GM23338 (cell line): ENCODE measurements at regions not wholly inside any gene's neighbourhood (a gene's known extent, or its start where the extent isn't known, plus 50 kb on each side); places are given as distances from the start of the nearest gene placed in this dataset.
"Not testable (repeated sequence)": the region's sequence is repeated elsewhere in the genome, so short reads cannot be mapped to it uniquely, and the experiment has no call there.

ENCODE experiments used
- ATAC-seq: fragments of 200-7000 bp; cut with Tn5 transposase; 3 replicates; pipeline ENCODE4 v1.9.1; 2020
- DNase-seq: peaks from one replicate; pipeline ENCODE4 v3.0.0-alpha.2; 2015; ENCODE audit warnings: low spot score
- H2AFZ ChIP-seq: fragments of 200-600 bp; sonication (generic); 2 replicates; pipeline ENCODE4 v1.8.0; 2016; ENCODE audit warnings: antibody characterized with exemption, mild to moderate bottlenecking, moderate library complexity
- H3F3A ChIP-seq: fragments of 200-600 bp; sonication (generic); replicated peaks from 2 replicates; pipeline ENCODE4 v1.8.0; 2017; ENCODE audit warnings: antibody characterized with exemption, mixed run types, low read depth
- H3K27ac ChIP-seq: fragments of 200-600 bp; sonication (generic); 2 replicates; pipeline ENCODE4 v1.6.1; 2016; ENCODE audit warnings: low read depth
- H3K27me3 ChIP-seq: fragments of 200-600 bp; sonication (generic); 2 replicates; pipeline ENCODE4 v1.8.0; 2016; ENCODE audit warnings: mild to moderate bottlenecking, mixed run types, moderate library complexity; ENCODE audit not compliant: insufficient read depth
- H3K36me3 ChIP-seq: fragments of 200-600 bp; sonication (generic); 2 replicates; pipeline ENCODE4 v1.8.0; 2016; ENCODE audit warnings: mild to moderate bottlenecking; ENCODE audit not compliant: insufficient read depth
- H3K4me1 ChIP-seq: fragments of 200-600 bp; sonication (generic); 2 replicates; pipeline ENCODE4 v1.8.0; 2016; ENCODE audit warnings: mild to moderate bottlenecking, moderate library complexity; ENCODE audit not compliant: insufficient read depth
- H3K4me2 ChIP-seq: fragments of 200-600 bp; sonication (generic); 2 replicates; pipeline ENCODE4 v1.7.1; 2017; ENCODE audit warnings: mixed run types
- H3K4me3 ChIP-seq: fragments of 200-600 bp; sonication (generic); 2 replicates; pipeline ENCODE4 v1.6.1; 2016; ENCODE audit warnings: mixed run types
- H3K79me2 ChIP-seq: fragments of 200-600 bp; sonication (generic); replicated peaks from 2 replicates; pipeline ENCODE4 v1.8.0; 2017; ENCODE audit warnings: mild to moderate bottlenecking; ENCODE audit not compliant: insufficient read depth
- H3K9me2 ChIP-seq: fragments of 200-600 bp; sonication (generic); 2 replicates; pipeline ENCODE4 v1.8.0; 2017; ENCODE audit not compliant: insufficient read depth
- H4K20me1 ChIP-seq: fragments of 200-600 bp; sonication (generic); replicated peaks from 2 replicates; pipeline ENCODE4 v1.8.0; 2017; ENCODE audit warnings: mild to moderate bottlenecking; ENCODE audit not compliant: insufficient read depth
- H3K27ac Mint-ChIP-seq: 2 replicates; pipeline ENCODE4 v1.8.0; 2020; ENCODE audit warnings: inconsistent platforms, mild to moderate bottlenecking, moderate library complexity, mixed read lengths
- H3K27me3 Mint-ChIP-seq: 3 replicates; pipeline ENCODE4 v1.8.0; 2022; ENCODE audit warnings: low read depth, mild to moderate bottlenecking, moderate library complexity, mixed read lengths, inconsistent platforms; ENCODE audit not compliant: insufficient read depth, poor library complexity
- H3K36me3 Mint-ChIP-seq: 3 replicates; pipeline ENCODE4 v1.8.0; 2021; ENCODE audit warnings: low read depth, mild to moderate bottlenecking, inconsistent platforms, moderate library complexity, mixed read lengths
- H3K4me1 Mint-ChIP-seq: 3 replicates; pipeline ENCODE4 v1.8.0; 2020; ENCODE audit warnings: mild to moderate bottlenecking, inconsistent platforms, mixed read lengths
- H3K4me3 Mint-ChIP-seq: 3 replicates; pipeline ENCODE4 v1.8.0; 2021; ENCODE audit warnings: moderate library complexity, mild to moderate bottlenecking, inconsistent platforms, mixed read lengths
- H3K9me3 Mint-ChIP-seq: 3 replicates; pipeline ENCODE4 v1.8.0; 2020; ENCODE audit warnings: moderate library complexity, mild to moderate bottlenecking, inconsistent platforms, mixed read lengths
- CTCF ChIP-seq, 2 experiments: fragments of 200-600 bp in 1 of 2; sonication (generic) in 1 of 2; conservative IDR thresholded peaks; 2 replicates each; pipeline versions ENCODE4 v1.5.1 to v1.6.1; 2016 to 2017; ENCODE audit warnings: antibody characterized with exemption in 2 of 2, low read depth in 2 of 2, mild to moderate bottlenecking in 2 of 2, moderate library complexity in 1 of 2
- ETS1 ChIP-seq: IDR thresholded peaks from 2 replicates; pipeline ENCODE4 v1.6.1; 2016; ENCODE audit warnings: antibody characterized with exemption
- EZH2phosphoT487 ChIP-seq: fragments of 200-600 bp; sonication (generic); IDR thresholded peaks from one replicate; pipeline ENCODE4 v1.8.1; 2018; ENCODE audit warnings: antibody characterized with exemption; ENCODE audit not compliant: unreplicated experiment
- NANOG ChIP-seq: IDR thresholded peaks from 2 replicates; pipeline ENCODE4 v1.6.1; 2016; ENCODE audit warnings: antibody characterized with exemption, borderline replicate concordance
- POLR2AphosphoS5 ChIP-seq: IDR thresholded peaks from 2 replicates; pipeline ENCODE4 v1.6.1; 2016; ENCODE audit warnings: antibody characterized with exemption, low read depth
- STAT1 ChIP-seq: IDR thresholded peaks from one replicate; pipeline ENCODE4 v1.6.1; 2016; ENCODE audit warnings: antibody characterized with exemption; ENCODE audit not compliant: unreplicated experiment
- ZNF331 ChIP-seq: fragments of 250-450 bp; sonication (Bioruptor Pico); IDR thresholded peaks from 2 replicates; pipeline ENCODE4 v1.5.0; 2020; ENCODE audit warnings: low read depth, mild to moderate bottlenecking, moderate library complexity
- TF ChIP-seq, protein P1 (sequence below): fragments of 250-450 bp; sonication (Bioruptor Pico); IDR thresholded peaks from 2 replicates; pipeline ENCODE4 v1.5.0; 2020; ENCODE audit warnings: mild to moderate bottlenecking, moderate library complexity

- TF ChIP-seq ETS1 (no peak), ZNF331 (CRISPR knock-in tag) (no peak), STAT1 (no peak), CTCF (conservative IDR thresholded peaks at IDR 0.05; ENCODE audit: low read depth in 2 of 2) (no peak), POLR2AphosphoS5 (no peak)
Observed at GRCh38 chr17:68107373-68107772, 71.8 kb downstream of the KPNA2 start (continued).

DNA sequence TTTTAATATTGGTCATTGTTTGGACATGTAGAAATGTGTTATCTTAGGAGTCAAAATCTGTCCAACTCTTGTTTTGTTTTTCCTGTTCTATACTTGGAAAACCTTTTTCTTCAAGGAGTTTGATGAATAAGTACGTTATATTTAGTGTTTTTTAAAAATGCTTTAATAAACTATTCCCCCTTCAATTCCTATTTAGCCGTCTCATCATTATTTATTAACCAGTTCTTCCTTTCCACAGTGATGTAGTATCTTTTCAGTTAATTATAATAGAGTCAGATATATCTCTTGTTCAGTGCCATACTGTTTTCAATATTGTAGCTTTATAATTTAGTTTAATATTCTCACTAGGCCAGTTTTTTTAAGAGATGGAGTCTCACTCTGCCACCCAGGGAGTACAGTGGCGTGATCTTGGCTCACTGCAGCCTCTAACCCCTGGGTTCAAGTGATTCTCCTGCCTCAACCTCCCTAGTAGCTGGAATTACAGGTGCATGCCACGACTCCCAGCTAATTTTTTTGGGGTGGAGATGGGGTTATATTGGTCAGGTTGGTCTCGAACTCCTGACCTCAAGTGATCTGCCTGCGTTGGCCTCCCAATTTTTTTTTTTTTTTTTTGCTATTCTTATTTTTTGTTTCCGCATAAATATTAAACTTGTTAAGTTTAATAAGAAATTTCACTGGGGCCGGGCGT, 72.9 kb downstream of the KPNA2 start:
- Histone ChIP-seq H3K4me3 (no peak overlapping the region), H3K36me3 (no peaks in the 10 kb centered on the region), H3K27ac (no peak overlapping the region), H3K4me1 (no peaks in the 10 kb centered on the region), H3K27me3 (peaks cover 2% of the 10 kb centered on the region; the same call in 1 of the 2 replicates), H3K9me2 (no peaks in the 10 kb centered on the region), H3K79me2 (no peaks in the 10 kb centered on the region), H2AFZ (no peak overlapping the region), H3F3A (no peaks in the 10 kb centered on the region), H4K20me1 (no peaks in the 10 kb centered on the region), H3K4me2 (no peak overlapping the region)
- Mint-ChIP-seq H3K4me1 (no peaks in the 10 kb centered on the region), H3K36me3 (0 out of 3 replicates have a peak, but pooled peaks cover 4% of the 10 kb centered on the region), H3K27ac (no peak overlapping the region), H3K9me3 (0 out of 3 replicates have a peak, but pooled peaks cover 3% of the 10 kb centered on the region), H3K27me3 (no peaks in the 10 kb centered on the region), H3K4me3 (no peak overlapping the region)
- no peak for TF ChIP-seq NANOG
- no peak for TF ChIP-seq EZH2phosphoT487
- no peak for TF ChIP-seq POLR2AphosphoS5
- TF ChIP-seq, protein P1, sequence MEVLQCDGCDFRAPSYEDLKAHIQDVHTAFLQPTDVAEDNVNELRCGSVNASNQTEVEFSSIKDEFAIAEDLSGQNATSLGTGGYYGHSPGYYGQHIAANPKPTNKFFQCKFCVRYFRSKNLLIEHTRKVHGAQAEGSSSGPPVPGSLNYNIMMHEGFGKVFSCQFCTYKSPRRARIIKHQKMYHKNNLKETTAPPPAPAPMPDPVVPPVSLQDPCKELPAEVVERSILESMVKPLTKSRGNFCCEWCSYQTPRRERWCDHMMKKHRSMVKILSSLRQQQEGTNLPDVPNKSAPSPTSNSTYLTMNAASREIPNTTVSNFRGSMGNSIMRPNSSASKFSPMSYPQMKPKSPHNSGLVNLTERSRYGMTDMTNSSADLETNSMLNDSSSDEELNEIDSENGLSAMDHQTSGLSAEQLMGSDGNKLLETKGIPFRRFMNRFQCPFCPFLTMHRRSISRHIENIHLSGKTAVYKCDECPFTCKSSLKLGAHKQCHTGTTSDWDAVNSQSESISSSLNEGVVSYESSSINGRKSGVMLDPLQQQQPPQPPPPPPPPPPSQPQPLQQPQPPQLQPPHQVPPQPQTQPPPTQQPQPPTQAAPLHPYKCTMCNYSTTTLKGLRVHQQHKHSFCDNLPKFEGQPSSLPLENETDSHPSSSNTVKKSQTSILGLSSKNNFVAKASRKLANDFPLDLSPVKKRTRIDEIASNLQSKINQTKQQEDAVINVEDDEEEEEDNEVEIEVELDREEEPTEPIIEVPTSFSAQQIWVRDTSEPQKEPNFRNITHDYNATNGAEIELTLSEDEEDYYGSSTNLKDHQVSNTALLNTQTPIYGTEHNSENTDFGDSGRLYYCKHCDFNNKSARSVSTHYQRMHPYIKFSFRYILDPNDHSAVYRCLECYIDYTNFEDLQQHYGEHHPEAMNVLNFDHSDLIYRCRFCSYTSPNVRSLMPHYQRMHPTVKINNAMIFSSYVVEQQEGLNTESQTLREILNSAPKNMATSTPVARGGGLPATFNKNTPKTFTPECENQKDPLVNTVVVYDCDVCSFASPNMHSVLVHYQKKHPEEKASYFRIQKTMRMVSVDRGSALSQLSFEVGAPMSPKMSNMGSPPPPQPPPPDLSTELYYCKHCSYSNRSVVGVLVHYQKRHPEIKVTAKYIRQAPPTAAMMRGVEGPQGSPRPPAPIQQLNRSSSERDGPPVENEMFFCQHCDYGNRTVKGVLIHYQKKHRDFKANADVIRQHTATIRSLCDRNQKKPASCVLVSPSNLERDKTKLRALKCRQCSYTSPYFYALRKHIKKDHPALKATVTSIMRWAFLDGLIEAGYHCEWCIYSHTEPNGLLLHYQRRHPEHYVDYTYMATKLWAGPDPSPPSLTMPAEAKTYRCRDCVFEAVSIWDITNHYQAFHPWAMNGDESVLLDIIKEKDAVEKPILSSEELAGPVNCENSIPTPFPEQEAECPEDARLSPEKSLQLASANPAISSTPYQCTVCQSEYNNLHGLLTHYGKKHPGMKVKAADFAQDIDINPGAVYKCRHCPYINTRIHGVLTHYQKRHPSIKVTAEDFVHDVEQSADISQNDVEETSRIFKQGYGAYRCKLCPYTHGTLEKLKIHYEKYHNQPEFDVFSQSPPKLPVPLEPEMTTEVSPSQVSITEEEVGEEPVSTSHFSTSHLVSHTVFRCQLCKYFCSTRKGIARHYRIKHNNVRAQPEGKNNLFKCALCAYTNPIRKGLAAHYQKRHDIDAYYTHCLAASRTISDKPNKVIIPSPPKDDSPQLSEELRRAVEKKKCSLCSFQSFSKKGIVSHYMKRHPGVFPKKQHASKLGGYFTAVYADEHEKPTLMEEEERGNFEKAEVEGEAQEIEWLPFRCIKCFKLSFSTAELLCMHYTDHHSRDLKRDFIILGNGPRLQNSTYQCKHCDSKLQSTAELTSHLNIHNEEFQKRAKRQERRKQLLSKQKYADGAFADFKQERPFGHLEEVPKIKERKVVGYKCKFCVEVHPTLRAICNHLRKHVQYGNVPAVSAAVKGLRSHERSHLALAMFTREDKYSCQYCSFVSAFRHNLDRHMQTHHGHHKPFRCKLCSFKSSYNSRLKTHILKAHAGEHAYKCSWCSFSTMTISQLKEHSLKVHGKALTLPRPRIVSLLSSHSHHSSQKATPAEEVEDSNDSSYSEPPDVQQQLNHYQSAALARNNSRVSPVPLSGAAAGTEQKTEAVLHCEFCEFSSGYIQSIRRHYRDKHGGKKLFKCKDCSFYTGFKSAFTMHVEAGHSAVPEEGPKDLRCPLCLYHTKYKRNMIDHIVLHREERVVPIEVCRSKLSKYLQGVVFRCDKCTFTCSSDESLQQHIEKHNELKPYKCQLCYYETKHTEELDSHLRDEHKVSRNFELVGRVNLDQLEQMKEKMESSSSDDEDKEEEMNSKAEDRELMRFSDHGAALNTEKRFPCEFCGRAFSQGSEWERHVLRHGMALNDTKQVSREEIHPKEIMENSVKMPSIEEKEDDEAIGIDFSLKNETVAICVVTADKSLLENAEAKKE = no peak
- no peak for TF ChIP-seq STAT1
- DNase-seq (no peak), ATAC-seq (no peak)

DNA sequence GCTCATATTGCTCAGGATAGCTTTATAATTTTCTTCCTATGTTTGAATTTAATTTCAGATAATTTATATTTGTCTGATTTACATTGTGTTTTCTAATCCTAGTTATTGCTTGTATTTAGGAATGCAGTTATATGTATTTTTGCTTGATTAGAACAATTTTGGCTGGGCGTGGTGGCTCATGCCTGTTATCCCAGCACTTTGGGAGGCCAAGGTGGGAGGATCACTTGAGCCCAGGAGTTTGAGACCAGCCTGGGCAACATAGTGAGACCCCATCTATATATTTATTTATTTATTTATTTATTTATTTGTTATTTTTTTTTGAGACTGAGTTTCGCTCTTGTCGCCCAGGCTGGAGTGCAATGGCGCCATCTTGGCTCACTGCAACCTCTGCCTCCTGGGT, 73.9 kb downstream of the KPNA2 start:
- H3K27ac Mint-ChIP-seq, H3K79me2 ChIP-seq, DNase-seq, H3K4me2 ChIP-seq, H3K4me3 Mint-ChIP-seq, H3K4me1 ChIP-seq, H3K27me3 Mint-ChIP-seq, H3K27ac ChIP-seq, H4K20me1 ChIP-seq, H2AFZ ChIP-seq, H3K4me1 Mint-ChIP-seq, ATAC-seq, H3F3A ChIP-seq, H3K36me3 ChIP-seq, H3K9me3 Mint-ChIP-seq, H3K27me3 ChIP-seq, H3K36me3 Mint-ChIP-seq, H3K4me3 ChIP-seq, H3K9me2 ChIP-seq: not testable (repeated sequence)
